NT2/D1 (cell line): ENCODE measurements at regions not wholly inside any gene's neighbourhood (a gene's known extent, or its start where the extent isn't known, plus 50 kb on each side); places are given as distances from the start of the nearest gene placed in this dataset.
"Not testable (repeated sequence)": the region's sequence is repeated elsewhere in the genome, so short reads cannot be mapped to it uniquely, and the experiment has no call there.

Source experiments
- DNase-seq: peaks from one replicate; pipeline ENCODE4 v3.0.0-alpha.2; 2011; ENCODE audit warnings: low read depth, low spot score
- H3K27me3 ChIP-seq: 2 replicates; pipeline ENCODE4 v1.6.0; 2011; ENCODE audit warnings: mild to moderate bottlenecking; ENCODE audit not compliant: insufficient read length, insufficient read depth
- H3K36me3 ChIP-seq: 2 replicates; pipeline ENCODE4 v1.6.1; 2011; ENCODE audit warnings: mild to moderate bottlenecking, low read length, mixed read lengths; ENCODE audit not compliant: insufficient read depth, insufficient read length
- H3K4me1 ChIP-seq: 2 replicates; pipeline ENCODE4 v1.5.1; 2011; ENCODE audit not compliant: insufficient read depth, insufficient read length
- H3K4me3 ChIP-seq: 2 replicates; pipeline ENCODE4 v1.5.1; 2011; ENCODE audit warnings: low read depth; ENCODE audit not compliant: insufficient read length
- H3K9ac ChIP-seq: 2 replicates; pipeline ENCODE4 v1.6.0; 2011; ENCODE audit warnings: low read depth; ENCODE audit not compliant: insufficient read length
- H3K9me3 ChIP-seq: 2 replicates; pipeline ENCODE4 v1.5.1; 2011; ENCODE audit warnings: mild to moderate bottlenecking, low read length; ENCODE audit not compliant: insufficient read depth
- SUZ12 ChIP-seq: IDR thresholded peaks from 2 replicates; pipeline ENCODE4 v1.6.1; 2011; ENCODE audit not compliant: insufficient read length, insufficient read depth; ENCODE audit errors: extremely low read depth
- YY1 ChIP-seq: IDR thresholded peaks from 2 replicates; pipeline ENCODE4 v1.6.1; 2011; ENCODE audit not compliant: insufficient read length, insufficient read depth
- ZNF274 ChIP-seq: IDR thresholded peaks from 2 replicates; pipeline ENCODE4 v1.6.1; 2011; ENCODE audit warnings: mild to moderate bottlenecking, low read depth, low read length

- H3K27me3 ChIP-seq: no peaks in the 10 kb centered on the region
- H3K9me3 ChIP-seq: no peaks in the 10 kb centered on the region
- no peaks in the 10 kb centered on the region for H3K4me1 ChIP-seq
- no peak for TF ChIP-seq YY1
- no peak overlapping the region for H3K4me3 ChIP-seq
- DNase-seq: no peak
- no peak overlapping the region for H3K9ac ChIP-seq
- H3K36me3 ChIP-seq: no peaks in the 10 kb centered on the region
Observed at GRCh38 chr1:185474440-185475149, 157.6 kb upstream of the IVNS1ABP start.

GRCh38 chr1:185473186-185473585, 156.1 kb upstream of the IVNS1ABP start:
- no peak for DNase-seq
- Histone ChIP-seq H3K9me3 (no peaks in the 10 kb centered on the region), H3K36me3 (no peaks in the 10 kb centered on the region), H3K4me3 (no peak overlapping the region), H3K9ac (no peak overlapping the region), H3K4me1 (no peaks in the 10 kb centered on the region), H3K27me3 (no peaks in the 10 kb centered on the region)
- TF ChIP-seq ZNF274: no peak
- no peak for TF ChIP-seq SUZ12
- no peak for TF ChIP-seq YY1

GRCh38 chr1:185468626-185469025, 151.6 kb upstream of the IVNS1ABP start:
- DNase-seq: no peak
- Histone ChIP-seq H3K9ac (no peak overlapping the region), H3K36me3 (no peaks in the 10 kb centered on the region), H3K9me3 (no peaks in the 10 kb centered on the region), H3K4me1 (no peaks in the 10 kb centered on the region), H3K27me3 (no peaks in the 10 kb centered on the region), H3K4me3 (no peak overlapping the region)
- TF ChIP-seq ZNF274 (no peak), YY1 (no peak), SUZ12 (no peak)

- Histone ChIP-seq H3K27me3 (no peaks in the 10 kb centered on the region), H3K36me3 (no peaks in the 10 kb centered on the region), H3K9me3 (no peaks in the 10 kb centered on the region), H3K4me1 (no peaks in the 10 kb centered on the region), H3K4me3 (no peak overlapping the region), H3K9ac (no peak overlapping the region)
- TF ChIP-seq ZNF274 (no peak), SUZ12 (no peak), YY1 (no peak)
- no peak for DNase-seq
Observed at GRCh38 chr1:185467122-185467521, 150.1 kb upstream of the IVNS1ABP start.

GRCh38 chr1:185464777-185465176, 147.7 kb upstream of the IVNS1ABP start:
- no peaks in the 10 kb centered on the region for H3K36me3 ChIP-seq
- TF ChIP-seq YY1 (no peak), SUZ12 (no peak)
- no peak for DNase-seq

GRCh38 chr1:185463433-185463832, 146.4 kb upstream of the IVNS1ABP start:
- Histone ChIP-seq H3K4me3 (no peak overlapping the region), H3K9me3 (no peaks in the 10 kb centered on the region), H3K27me3 (no peaks in the 10 kb centered on the region), H3K4me1 (no peaks in the 10 kb centered on the region), H3K9ac (no peak overlapping the region), H3K36me3 (no peaks in the 10 kb centered on the region)
- TF ChIP-seq SUZ12 (no peak), ZNF274 (no peak), YY1 (no peak)
- no peak for DNase-seq

More at GRCh38 chr1:185464777-185465176, 147.7 kb upstream of the IVNS1ABP start:
- H3K4me3 ChIP-seq: no peak overlapping the region
- no peaks in the 10 kb centered on the region for H3K9me3 ChIP-seq
- H3K27me3 ChIP-seq: no peaks in the 10 kb centered on the region
- H3K9ac ChIP-seq: no peak overlapping the region
- H3K4me1 ChIP-seq: no peaks in the 10 kb centered on the region

- no peak overlapping the region for H3K4me3 ChIP-seq
- no peaks in the 10 kb centered on the region for H3K9me3 ChIP-seq
- no peaks in the 10 kb centered on the region for H3K27me3 ChIP-seq
- no peak overlapping the region for H3K9ac ChIP-seq
- DNase-seq: no peak
- TF ChIP-seq ZNF274 (no peak), SUZ12 (no peak), YY1 (no peak)
- H3K4me1 ChIP-seq: no peaks in the 10 kb centered on the region
- H3K36me3 ChIP-seq: no peaks in the 10 kb centered on the region
Observed at GRCh38 chr1:185463011-185463410, 146.0 kb upstream of the IVNS1ABP start.

- H3K9me3 ChIP-seq, H3K27me3 ChIP-seq, DNase-seq, H3K9ac ChIP-seq, H3K4me1 ChIP-seq, H3K4me3 ChIP-seq, H3K36me3 ChIP-seq: not testable (repeated sequence)
Observed at GRCh38 chr1:185460723-185461122, 143.7 kb upstream of the IVNS1ABP start.
